NCI-H82 (cell line): ENCODE measurements at regions not wholly inside any gene's neighbourhood (a gene's known extent, or its start where the extent isn't known, plus 50 kb on each side); places are given as distances from the start of the nearest gene placed in this dataset.
"Not testable (repeated sequence)": the region's sequence is repeated elsewhere in the genome, so short reads cannot be mapped to it uniquely, and the experiment has no call there.

Source experiments
- DNase-seq: peaks from one replicate; lab custom pipeline; 2025; lab: John Stamatoyannopoulos, UW

- DNase-seq = no peak
Measured at GRCh38 chr14:105636935-105637334, 110.6 kb downstream of the TMEM121 start.

DNA sequence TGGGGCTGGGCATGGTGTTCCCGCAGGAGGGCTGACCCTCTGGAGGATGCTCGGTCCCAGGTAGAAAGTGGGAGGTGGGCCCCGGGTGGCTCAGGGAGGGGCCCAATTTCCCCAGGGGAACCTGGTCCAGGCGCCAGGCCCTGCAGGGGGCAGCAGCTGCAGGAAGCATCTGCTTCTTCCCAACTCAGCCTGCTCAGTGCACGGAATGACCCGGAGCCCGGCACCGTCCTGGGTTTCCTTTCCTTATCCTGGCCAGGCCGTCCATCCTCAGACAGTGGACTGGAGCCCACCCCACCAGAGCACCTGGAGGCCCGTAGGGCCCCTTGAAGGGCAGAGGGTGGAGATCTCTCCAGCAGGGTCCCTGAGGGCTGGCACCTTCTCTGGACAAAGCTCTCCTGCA lies 111.0 kb downstream of the TMEM121 start:
- DNase-seq = not testable (repeated sequence)

DNA sequence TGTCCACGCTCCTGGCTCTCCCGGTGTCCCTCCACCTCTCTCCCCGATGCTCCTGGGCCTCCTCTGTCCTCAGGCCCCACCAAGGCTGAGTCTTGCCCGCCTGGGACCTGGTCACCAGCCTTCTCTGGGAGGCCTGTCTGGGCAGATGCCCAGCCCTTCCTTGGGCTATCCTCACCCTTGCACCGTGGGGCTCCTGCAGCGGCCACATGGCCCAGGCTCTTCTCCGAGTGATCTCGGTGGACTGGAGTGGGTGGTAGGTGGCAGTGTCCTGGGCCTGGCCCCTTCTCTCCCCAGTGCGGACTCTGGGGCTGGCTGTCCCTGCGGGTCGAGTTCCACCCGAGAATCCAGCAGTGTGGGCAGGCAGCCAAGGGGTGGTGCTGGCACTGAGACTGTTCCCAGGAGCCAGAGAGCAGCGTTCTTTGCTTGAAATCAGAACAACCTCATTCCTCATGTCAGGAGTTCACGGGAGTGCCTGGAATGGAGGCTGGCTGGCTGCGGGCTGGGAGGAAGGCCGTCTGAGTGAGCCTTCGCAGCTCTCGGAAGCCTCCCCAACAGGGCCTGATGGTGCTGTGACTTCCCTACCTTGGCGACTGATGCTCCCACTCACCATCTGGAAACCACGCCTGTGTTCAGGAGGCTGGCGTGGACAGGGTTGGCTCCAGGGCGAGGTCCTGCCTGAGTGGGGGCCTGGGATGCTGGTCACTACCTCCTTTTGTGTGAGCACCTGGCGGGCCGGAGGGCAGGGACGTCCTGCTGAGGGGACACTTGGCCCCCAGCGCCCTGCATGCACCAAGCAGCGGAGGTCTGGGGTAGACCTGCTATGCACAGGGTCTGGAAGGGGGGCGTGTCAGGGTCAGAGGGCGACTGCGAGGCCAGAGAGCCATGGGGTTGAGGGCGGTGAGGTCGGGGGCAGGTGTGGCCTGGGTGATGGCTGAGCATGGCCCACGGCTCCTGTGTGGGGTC lies 113.9 kb downstream of the TMEM121 start:
- DNase-seq = not testable (repeated sequence)

DNA sequence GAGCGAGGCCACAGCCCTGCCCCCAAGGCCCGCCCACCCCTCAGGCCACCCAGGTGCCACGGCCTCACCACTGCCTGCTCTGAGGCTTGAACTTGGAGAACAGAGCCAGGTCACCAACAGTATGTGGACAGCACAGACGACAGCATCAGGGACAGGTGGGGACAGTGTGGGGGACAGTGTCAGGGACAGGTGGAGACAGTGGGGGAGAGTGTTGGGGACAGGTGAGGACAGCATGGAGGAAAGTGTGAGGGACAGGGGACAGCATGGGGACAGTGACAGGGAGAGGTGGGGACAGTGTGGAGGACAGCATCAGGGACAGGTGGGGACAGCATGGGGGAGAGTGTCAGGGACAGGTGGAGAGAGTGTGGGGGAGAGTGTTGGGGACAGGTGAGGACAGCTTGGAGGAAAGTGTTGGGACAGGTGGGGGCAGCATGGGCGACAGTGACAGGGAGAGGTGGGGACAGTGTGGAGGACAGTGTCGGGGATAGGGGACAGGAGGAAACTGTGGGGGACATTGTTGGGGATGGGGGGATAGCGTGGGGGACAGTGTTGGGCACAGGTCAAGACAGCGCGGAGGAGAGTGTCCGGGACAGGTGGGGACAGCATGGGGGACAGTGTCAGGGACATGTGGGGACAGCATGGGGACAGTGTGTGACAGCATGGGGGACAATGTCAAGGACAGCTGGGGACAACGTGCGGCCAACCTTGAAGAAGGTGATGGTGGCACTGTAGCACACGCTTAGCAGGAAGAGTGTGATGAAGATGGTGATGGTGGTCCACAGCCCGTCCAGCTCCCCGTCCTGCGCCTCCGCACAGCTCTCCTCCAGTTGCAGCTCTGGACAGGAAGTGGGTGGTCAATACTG lies 114.9 kb downstream of the TMEM121 start:
- DNase-seq = no peak

DNA sequence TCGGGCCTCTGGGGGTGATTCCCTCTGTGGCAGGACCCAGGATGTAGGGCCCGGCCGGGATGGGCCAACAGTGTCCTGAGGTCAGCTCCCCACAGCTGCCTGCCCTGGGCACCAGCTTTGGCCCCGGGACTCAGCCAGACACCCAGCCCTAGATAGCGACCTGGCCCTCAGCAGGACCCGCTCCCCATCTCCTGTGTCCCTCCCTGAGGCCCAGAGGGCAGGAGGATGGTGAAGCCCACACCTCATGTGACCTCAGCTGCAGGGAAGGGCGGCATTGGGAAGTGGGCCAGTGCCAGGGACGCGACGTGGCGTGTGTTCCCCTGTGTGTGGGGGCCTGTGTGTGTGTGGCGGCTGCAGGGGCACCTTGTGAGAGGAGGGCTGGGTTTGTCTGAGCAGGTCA lies 115.6 kb downstream of the TMEM121 start:
- DNase-seq = not testable (repeated sequence)

DNA sequence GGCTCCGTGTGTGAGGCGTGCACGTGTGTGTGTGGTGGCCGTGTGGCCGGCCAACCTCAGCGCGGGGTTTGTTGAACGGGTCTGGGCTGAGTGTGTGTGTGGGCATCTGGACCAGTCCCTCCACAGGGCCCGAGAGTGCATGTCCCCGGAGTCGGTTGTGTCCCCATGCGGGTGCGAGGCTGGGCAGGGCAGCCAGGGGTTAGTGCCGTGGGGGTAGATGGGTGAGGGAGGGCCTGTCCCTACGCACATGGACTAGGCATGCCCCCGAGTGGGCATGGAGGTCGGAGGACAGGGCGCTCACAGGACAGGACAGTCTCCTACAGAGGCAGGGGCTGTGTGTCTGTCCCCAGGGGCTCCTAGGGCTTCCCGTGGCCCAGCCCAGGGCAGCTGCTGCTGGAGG lies 116.1 kb downstream of the TMEM121 start:
- DNase-seq = not testable (repeated sequence)

DNA sequence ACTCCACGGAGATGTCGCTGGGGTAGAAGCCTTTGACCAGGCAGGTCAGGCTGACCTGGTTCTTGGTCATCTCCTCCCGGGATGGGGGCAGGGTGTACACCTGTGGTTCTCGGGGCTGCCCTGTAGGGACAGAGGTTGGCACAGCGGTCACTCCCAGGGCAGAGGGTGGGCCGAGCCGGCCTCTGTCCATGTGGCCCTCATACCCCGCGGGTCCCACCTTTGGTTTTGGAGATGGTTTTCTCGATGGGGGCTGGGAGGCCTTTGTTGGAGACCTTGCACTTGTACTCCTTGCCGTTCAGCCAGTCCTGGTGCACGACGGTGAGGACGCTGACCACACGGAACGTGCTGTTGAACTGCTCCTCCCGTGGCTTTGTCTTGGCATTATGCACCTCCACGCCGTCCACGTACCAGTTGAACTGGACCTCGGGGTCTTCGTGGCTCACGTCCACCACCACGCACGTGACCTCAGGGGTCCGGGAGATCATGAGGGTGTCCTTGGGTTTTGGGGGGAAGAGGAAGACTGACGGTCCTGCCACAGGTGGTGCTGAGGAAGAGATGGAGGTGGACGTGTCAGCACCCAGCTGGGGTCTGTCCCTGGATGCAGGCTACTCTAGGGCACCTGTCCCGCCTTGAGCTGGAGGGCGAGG lies 117.1 kb downstream of the TMEM121 start:
- not testable (repeated sequence) for DNase-seq

- not testable (repeated sequence) for DNase-seq
Measured at GRCh38 chr14:105644053-105644435, 117.7 kb downstream of the TMEM121 start.

- DNase-seq = not testable (repeated sequence)
Measured at GRCh38 chr14:105644457-105644856, 118.1 kb downstream of the TMEM121 start.

DNA sequence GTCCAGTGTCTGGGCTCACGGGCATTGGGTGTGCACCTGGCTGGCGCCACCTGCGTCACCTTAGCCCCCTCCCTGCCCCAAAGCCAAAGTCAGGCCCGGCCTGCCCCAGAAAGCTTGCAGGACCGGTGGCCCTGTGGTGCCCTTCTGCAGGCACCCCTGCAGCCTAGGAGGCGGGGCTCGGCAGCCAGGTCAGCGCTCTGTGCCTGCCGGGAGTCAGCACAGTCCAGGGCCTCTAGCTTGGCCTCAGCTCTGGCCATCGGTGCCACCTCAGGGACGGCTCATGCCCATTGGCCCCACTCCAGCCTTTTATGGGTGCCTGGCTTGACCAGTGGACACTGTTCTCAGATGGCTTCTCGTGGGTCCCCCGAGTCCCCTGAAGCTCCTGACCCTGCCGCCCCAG lies 118.5 kb downstream of the TMEM121 start:
- not testable (repeated sequence) for DNase-seq

- DNase-seq = not testable (repeated sequence)
Measured at GRCh38 chr14:105645389-105645788, 119.0 kb downstream of the TMEM121 start.

- DNase-seq = no peak
Measured at GRCh38 chr14:105646175-105646574, 119.8 kb downstream of the TMEM121 start.

GRCh38 chr14:105646711-105647281 lies 120.4 kb downstream of the TMEM121 start:
- not testable (repeated sequence) for DNase-seq

GRCh38 chr14:105647426-105647783 lies 121.0 kb downstream of the TMEM121 start:
- not testable (repeated sequence) for DNase-seq

- no peak for DNase-seq
Measured at GRCh38 chr14:105647784-105648608, 121.6 kb downstream of the TMEM121 start.

GRCh38 chr14:105648609-105649535 lies 122.5 kb downstream of the TMEM121 start:
- not testable (repeated sequence) for DNase-seq

DNA sequence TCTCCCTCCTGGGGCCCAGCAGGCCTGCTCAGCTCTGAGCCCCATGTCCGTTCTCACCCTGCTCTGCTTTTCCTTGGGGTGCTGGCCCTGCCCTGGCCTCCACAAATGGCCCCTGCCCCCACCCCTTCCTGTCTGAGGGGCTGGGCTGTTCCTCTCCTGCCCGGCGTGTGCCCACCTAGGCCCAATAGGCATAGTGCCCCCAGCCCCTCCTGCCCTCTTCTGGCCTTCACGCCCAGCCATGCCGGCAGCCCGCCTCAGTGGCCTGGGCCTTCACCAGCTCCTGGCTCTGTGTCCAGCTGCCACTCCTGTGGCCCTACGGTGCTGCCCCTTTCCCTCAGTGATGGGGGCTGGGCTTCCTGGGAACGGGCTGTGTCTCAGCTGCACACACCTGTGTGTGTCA lies 125.9 kb downstream of the TMEM121 start:
- DNase-seq = not testable (repeated sequence)

- not testable (repeated sequence) for DNase-seq
Measured at GRCh38 chr14:105653921-105654320, 127.5 kb downstream of the TMEM121 start.

GRCh38 chr14:105659255-105659654 lies 132.9 kb downstream of the TMEM121 start:
- not testable (repeated sequence) for DNase-seq
